Aorta (tissue), 5 donors: ENCODE measurements at regions not wholly inside any gene's neighbourhood (a gene's known extent, or its start where the extent isn't known, plus 50 kb on each side); places are given as distances from the start of the nearest gene placed in this dataset.

Source experiments
- ATAC-seq: fragments of 200-7000 bp; cut with Tn5 transposase; one replicate; pipeline ENCODE4 v1.9.1; 2022; ENCODE audit warnings: moderate library complexity; ENCODE audit not compliant: low FRiP score
- DNase-seq, 2 donors: peaks; one replicate each; pipeline ENCODE4 v3.0.0-alpha.2; 2020
- H3K27ac ChIP-seq, 2 donors: one replicate each; pipeline ENCODE4 v1.5.1; 2013; ENCODE audit warnings: low read length in 2 of 2, mild to moderate bottlenecking in 2 of 2, moderate library complexity in 2 of 2, control low read depth in 1 of 2, inconsistent platforms in 1 of 2, low read depth in 1 of 2
- H3K27me3 ChIP-seq, 2 donors: one replicate each; pipeline ENCODE4 v1.6.1; 2013; ENCODE audit warnings: control low read depth in 1 of 2, low read length in 1 of 2, mild to moderate bottlenecking in 1 of 2, moderate library complexity in 1 of 2; ENCODE audit not compliant: insufficient read depth in 2 of 2, control insufficient read depth in 1 of 2
- H3K36me3 ChIP-seq, 2 donors: one replicate each; pipeline ENCODE4 v1.6.1; 2013; ENCODE audit warnings: control low read depth in 1 of 2, low read length in 1 of 2, mild to moderate bottlenecking in 1 of 2; ENCODE audit not compliant: insufficient read depth in 2 of 2, control insufficient read depth in 1 of 2
- H3K4me1 ChIP-seq, 2 donors: one replicate each; pipeline ENCODE4 v1.6.1; 2013; ENCODE audit warnings: low read length in 2 of 2, control low read depth in 1 of 2, mild to moderate bottlenecking in 1 of 2, moderate library complexity in 1 of 2; ENCODE audit not compliant: insufficient read depth in 2 of 2, control insufficient read depth in 1 of 2
- H3K4me3 ChIP-seq, 2 donors: one replicate each; pipeline ENCODE4 v1.5.1; 2013; ENCODE audit warnings: low read length in 2 of 2, control low read depth in 1 of 2, mild to moderate bottlenecking in 1 of 2
- H3K9me3 ChIP-seq: one replicate; pipeline ENCODE4 v1.6.1; 2013; ENCODE audit warnings: mild to moderate bottlenecking, low read length; ENCODE audit not compliant: control insufficient read depth
- WGBS, 2 donors: extraction: QIAGEN DNeasy Blood & Tissue Kit; methylation state at CpG; one replicate each; pipeline ENCODE4 v1.1.7; 2013; 5-methylcytosine and 5-hydroxymethylcytosine counted together
- intact Hi-C, 2 donors: fragments of 100-400 bp; cut with DNase I; formaldehyde crosslinking; loops; one replicate each; pipeline versions ENCODE4 v1.14.2 to v1.15.0; 2022
- donor health status: healthy with polysubstance abuse.
- donor health status: Bipolar disorder and iron deficiency.
- donor health status: DM: no; HTN: no; CAD: no.
- donor health status: DM: no; HTN: no; CAD: no.
- donor health status: DM: yes; HTN: yes; CAD: no.

GRCh38 chr2:134097740-134098139, 156.1 kb upstream of the MGAT5 start:
- no peak overlapping the region for H3K27ac ChIP-seq
- no peak for ATAC-seq
- no peaks in the 10 kb centered on the region for H3K36me3 ChIP-seq
- peaks cover 0 to 2% of the 10 kb centered on the region in 2 donors for H3K27me3 ChIP-seq
- H3K4me3 ChIP-seq = no peak overlapping the region
- no peaks in the 10 kb centered on the region for H3K4me1 ChIP-seq
- intact Hi-C loops = no loop called here
- DNase-seq = no peak
- 91% methylated on average over 4 of the region's 4 CpGs for WGBS, 2 donors
- H3K9me3 ChIP-seq = peaks cover 3% of the 10 kb centered on the region

GRCh38 chr2:134098321-134098720, 155.6 kb upstream of the MGAT5 start:
- Histone ChIP-seq H3K4me3 (no peak overlapping the region), H3K27ac (no peak overlapping the region), H3K4me1 (no peaks in the 10 kb centered on the region), H3K9me3 (peaks cover 3% of the 10 kb centered on the region), H3K36me3 (no peaks in the 10 kb centered on the region), H3K27me3 (peaks cover 0 to 2% of the 10 kb centered on the region in 2 donors)
- WGBS, 2 donors = 82 to 83% methylated on average over 3 of the region's 3 CpGs
- DNase-seq = no peak
- no peak for ATAC-seq
- intact Hi-C loops = no loop called here

- ATAC-seq (no peak), DNase-seq (no peak)
- no peak overlapping the region for H3K4me3 ChIP-seq
- peaks cover 3% of the 10 kb centered on the region for H3K9me3 ChIP-seq
- peaks cover 0 to 2% of the 10 kb centered on the region in 2 donors for H3K27me3 ChIP-seq
- no peak overlapping the region for H3K27ac ChIP-seq
- H3K4me1 ChIP-seq = no peaks in the 10 kb centered on the region
- intact Hi-C loops = no loop called here
- whole genome bisulfite sequencing, 2 donors = 49 to 50% methylated on average over 1 of the region's 1 CpG
- no peaks in the 10 kb centered on the region for H3K36me3 ChIP-seq
Observed at GRCh38 chr2:134099273-134099672, 154.6 kb upstream of the MGAT5 start.

GRCh38 chr2:134103196-134103595, 150.7 kb upstream of the MGAT5 start:
- intact Hi-C loops = no loop called here
- ATAC-seq (no peak), DNase-seq (no peak)
- Histone ChIP-seq H3K27me3 (peaks cover 0 to 2% of the 10 kb centered on the region in 2 donors), H3K36me3 (no peaks in the 10 kb centered on the region), H3K9me3 (no peaks in the 10 kb centered on the region), H3K27ac (no peak overlapping the region), H3K4me3 (no peak overlapping the region), H3K4me1 (no peaks in the 10 kb centered on the region)
- 84 to 89% methylated on average over 2 of the region's 2 CpGs for WGBS, 2 donors

GRCh38 chr2:134104754-134105153, 149.1 kb upstream of the MGAT5 start:
- 37 to 46% methylated on average over 1 of the region's 1 CpG for WGBS, 2 donors
- Histone ChIP-seq H3K9me3 (no peaks in the 10 kb centered on the region), H3K4me3 (no peak overlapping the region), H3K4me1 (no peaks in the 10 kb centered on the region), H3K27ac (no peak overlapping the region), H3K27me3 (no peaks in the 10 kb centered on the region), H3K36me3 (no peaks in the 10 kb centered on the region)
- DNase-seq (no peak), ATAC-seq (no peak)
- intact Hi-C loops = no loop called here

GRCh38 chr2:134107402-134107801, 146.5 kb upstream of the MGAT5 start:
- intact Hi-C loops = no loop called here
- Histone ChIP-seq H3K27me3 (no peaks in the 10 kb centered on the region), H3K27ac (no peak overlapping the region), H3K9me3 (no peaks in the 10 kb centered on the region), H3K4me3 (no peak overlapping the region), H3K4me1 (no peaks in the 10 kb centered on the region), H3K36me3 (no peaks in the 10 kb centered on the region)
- DNase-seq (no peak), ATAC-seq (no peak)
- WGBS, 2 donors = 69 to 76% methylated on average over 3 of the region's 3 CpGs

GRCh38 chr2:134108113-134108512, 145.8 kb upstream of the MGAT5 start:
- H3K27ac ChIP-seq = no peak overlapping the region
- WGBS, 2 donors = 91 to 93% methylated on average over 4 of the region's 4 CpGs
- intact Hi-C loops = no loop called here
- H3K4me1 ChIP-seq = no peaks in the 10 kb centered on the region
- DNase-seq (peak in 1 of 2 donors; percentile 51), ATAC-seq (no peak)
- H3K9me3 ChIP-seq = no peaks in the 10 kb centered on the region
- no peak overlapping the region for H3K4me3 ChIP-seq
- no peaks in the 10 kb centered on the region for H3K27me3 ChIP-seq
- no peaks in the 10 kb centered on the region for H3K36me3 ChIP-seq

GRCh38 chr2:134109246-134109645, 144.6 kb upstream of the MGAT5 start:
- no peaks in the 10 kb centered on the region for H3K9me3 ChIP-seq
- H3K36me3 ChIP-seq = no peaks in the 10 kb centered on the region
- no peak overlapping the region for H3K27ac ChIP-seq
- DNase-seq (no peak), ATAC-seq (no peak)
- intact Hi-C loops = no loop called here
- H3K27me3 ChIP-seq = no peaks in the 10 kb centered on the region
- WGBS, 2 donors = 97% methylated on average over 17 of the region's 17 CpGs
- no peaks in the 10 kb centered on the region for H3K4me1 ChIP-seq
- no peak overlapping the region for H3K4me3 ChIP-seq

- H3K27ac ChIP-seq = no peak overlapping the region
- ATAC-seq = no peak
- DNase-seq = no peak
- no peaks in the 10 kb centered on the region for H3K4me1 ChIP-seq
- H3K36me3 ChIP-seq = no peaks in the 10 kb centered on the region
- 87 to 94% methylated on average over 13 of the region's 13 CpGs for WGBS, 2 donors
- no peak overlapping the region for H3K4me3 ChIP-seq
- intact Hi-C loops = loop anchor here in 1 of 2 donors (10.0 kb wide), 1 partner anchor 225 kb away; no protein-coding TSS in a partner anchor
- H3K9me3 ChIP-seq = no peaks in the 10 kb centered on the region
- no peaks in the 10 kb centered on the region for H3K27me3 ChIP-seq
Observed at GRCh38 chr2:134109725-134110124, 144.1 kb upstream of the MGAT5 start.
